ENCODE measurements at regions not wholly inside any gene's neighbourhood (a gene's known extent, or its start where the extent isn't known, plus 50 kb on each side); places are given as distances from the start of the nearest gene placed in this dataset.

GRCh38 chr9:92173318-92173717 lies 58.1 kb upstream of the SPTLC1 start:
- no peak for TF ChIP-seq POLR2A (IDR thresholded peaks at IDR 0.05; ENCODE audit: low read depth, low read length)
- no peak for TF ChIP-seq POLR2AphosphoS5 (IDR thresholded peaks at IDR 0.05; ENCODE audit: low read depth, low read length)
- TF ChIP-seq PAX5 (IDR thresholded peaks at IDR 0.05; ENCODE audit: insufficient read depth, low read length, severe bottlenecking), result no peak
